Activated CD8-positive, alpha-beta T cell treated with anti-CD3 and anti-CD28 coated beads, Interleukin-2, amount 10 ng/mL, durations not matched to agents 7 days and 5 days (primary cell): ENCODE measurements at regions not wholly inside any gene's neighbourhood (a gene's known extent, or its start where the extent isn't known, plus 50 kb on each side); places are given as distances from the start of the nearest gene placed in this dataset.

Experiments used
- ATAC-seq: fragments of 150-1000 bp; cut with Tn5 transposase; one replicate; pipeline ENCODE4 v1.10.0; 2021; ENCODE audit warnings: moderate library complexity
- CTCF ChIA-PET: fragments of 350-600 bp; sonication (Branson Sonifier 250); formaldehyde crosslinking; loops from one replicate; lab custom pipeline; 2021; ENCODE audit warnings: antibody characterized with exemption; lab: Charles Lee
- POLR2A ChIA-PET: fragments of 350-600 bp; sonication (Branson Sonifier 250); formaldehyde crosslinking; loops from one replicate; lab custom pipeline; 2021; ENCODE audit warnings: antibody characterized with exemption; lab: Charles Lee
- DNase-seq: peaks from one replicate; pipeline ENCODE4 v3.0.0-alpha.2; 2020
- H3K27ac Mint-ChIP-seq: one replicate; pipeline ENCODE4 v1.8.0; 2021; ENCODE audit warnings: mild to moderate bottlenecking, mixed read lengths
- H3K27me3 Mint-ChIP-seq: one replicate; pipeline ENCODE4 v1.8.0; 2021; ENCODE audit warnings: low read depth, mixed read lengths
- H3K36me3 Mint-ChIP-seq: one replicate; pipeline ENCODE4 v1.8.0; 2021; ENCODE audit warnings: low read depth, mixed read lengths
- H3K4me1 Mint-ChIP-seq: one replicate; pipeline ENCODE4 v1.8.0; 2021; ENCODE audit warnings: low read depth, mixed read lengths
- H3K4me3 Mint-ChIP-seq: one replicate; pipeline ENCODE4 v1.8.0; 2021; ENCODE audit warnings: mild to moderate bottlenecking, mixed read lengths
- H3K9me3 Mint-ChIP-seq: one replicate; pipeline ENCODE4 v1.8.0; 2022; ENCODE audit warnings: mixed read lengths; ENCODE audit not compliant: insufficient read depth

GRCh38 chr6:148035806-148036390 lies 306.7 kb upstream of the SASH1 start:
- Mint-ChIP-seq H3K27ac (no peak overlapping the region), H3K4me3 (no peak overlapping the region), H3K27me3 (no peaks in the 10 kb centered on the region), H3K9me3 (no peaks in the 10 kb centered on the region), H3K4me1 (no peaks in the 10 kb centered on the region), H3K36me3 (no peaks in the 10 kb centered on the region)
- ATAC-seq (no peak), DNase-seq (no peak)
- POLR2A ChIA-PET = no interaction called here
- CTCF ChIA-PET = no interaction called here

DNA sequence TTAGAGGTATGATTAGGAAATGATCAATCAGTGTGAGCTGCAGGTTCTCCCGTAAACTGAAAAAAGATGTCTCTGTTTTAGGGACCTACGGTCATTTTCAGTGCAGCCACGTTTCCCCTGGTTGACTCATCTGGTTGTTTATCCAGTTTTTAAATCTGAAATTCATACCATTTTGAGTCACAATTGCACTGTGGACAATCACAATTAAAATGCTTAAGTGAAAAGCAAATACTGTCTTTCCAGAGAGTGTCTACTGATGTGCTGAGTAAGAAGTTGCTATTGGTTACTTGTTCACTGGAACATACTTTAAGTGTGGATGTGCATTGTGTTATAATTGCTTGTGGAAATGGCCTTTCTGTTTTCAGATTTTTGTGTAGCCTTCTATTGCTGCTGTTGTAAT lies 305.1 kb upstream of the SASH1 start:
- H3K27ac Mint-ChIP-seq = no peak overlapping the region
- CTCF ChIA-PET = no interaction called here

DNA sequence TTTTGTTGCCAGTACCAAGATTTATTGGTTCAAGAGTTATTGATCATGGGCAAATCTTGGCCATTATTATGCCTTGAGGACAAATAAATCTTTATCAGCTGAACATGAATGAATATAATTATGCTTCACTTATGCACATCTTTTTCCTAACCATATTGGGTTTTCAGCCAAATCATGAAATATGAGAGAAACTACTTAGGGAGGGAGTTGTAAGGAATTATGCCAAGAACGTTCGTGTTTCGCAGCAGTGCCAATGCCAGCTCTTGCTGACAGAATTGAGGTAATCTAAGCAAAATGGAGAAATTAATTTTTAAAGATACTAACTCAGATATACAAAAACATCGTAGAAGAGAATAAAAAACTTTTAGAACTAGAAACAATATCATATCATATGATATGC lies 301.1 kb upstream of the SASH1 start:
- Mint-ChIP-seq H3K9me3 (no peaks in the 10 kb centered on the region), H3K27me3 (no peaks in the 10 kb centered on the region), H3K27ac (no peak overlapping the region), H3K4me3 (no peak overlapping the region), H3K36me3 (no peaks in the 10 kb centered on the region), H3K4me1 (no peaks in the 10 kb centered on the region)
- DNase-seq (no peak), ATAC-seq (no peak)
- ChIA-PET POLR2A (interaction anchor here (0.6 kb wide), 1 partner anchor 17 kb away, joined by 3 read pairs; no protein-coding TSS in a partner anchor), CTCF (no interaction called here)

More for the DNA sequence above, 305.1 kb upstream of the SASH1 start:
- ATAC-seq (no peak), DNase-seq (no peak)
- H3K36me3 Mint-ChIP-seq = no peaks in the 10 kb centered on the region
- POLR2A ChIA-PET = no interaction called here
- no peaks in the 10 kb centered on the region for H3K9me3 Mint-ChIP-seq
- H3K4me3 Mint-ChIP-seq = no peak overlapping the region
- H3K27me3 Mint-ChIP-seq = no peaks in the 10 kb centered on the region
- H3K4me1 Mint-ChIP-seq = no peaks in the 10 kb centered on the region

DNA sequence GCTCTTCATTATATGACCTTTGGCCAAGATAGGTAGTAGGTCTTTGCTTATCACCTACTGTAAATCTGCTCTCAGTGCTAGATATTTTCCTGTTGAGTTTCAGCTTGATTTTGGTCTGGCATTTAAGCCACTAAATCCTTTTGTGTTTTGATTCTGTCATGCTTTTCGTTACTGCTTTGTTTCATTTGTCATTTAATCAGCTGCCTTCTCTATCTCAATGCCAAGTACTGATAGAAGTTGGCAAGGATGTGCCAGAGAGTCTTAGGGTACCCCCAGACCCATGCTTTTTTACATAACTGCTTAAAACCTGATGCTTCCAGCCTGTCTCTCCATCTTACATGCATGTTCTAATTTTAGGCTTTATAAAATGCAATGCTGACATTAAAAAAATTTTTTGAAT lies 300.1 kb upstream of the SASH1 start:
- Mint-ChIP-seq H3K36me3 (no peaks in the 10 kb centered on the region), H3K4me3 (no peak overlapping the region), H3K4me1 (no peaks in the 10 kb centered on the region), H3K9me3 (no peaks in the 10 kb centered on the region), H3K27me3 (no peaks in the 10 kb centered on the region), H3K27ac (no peak overlapping the region)
- ATAC-seq (no peak), DNase-seq (no peak)
- POLR2A ChIA-PET = no interaction called here
- CTCF ChIA-PET = no interaction called here

DNA sequence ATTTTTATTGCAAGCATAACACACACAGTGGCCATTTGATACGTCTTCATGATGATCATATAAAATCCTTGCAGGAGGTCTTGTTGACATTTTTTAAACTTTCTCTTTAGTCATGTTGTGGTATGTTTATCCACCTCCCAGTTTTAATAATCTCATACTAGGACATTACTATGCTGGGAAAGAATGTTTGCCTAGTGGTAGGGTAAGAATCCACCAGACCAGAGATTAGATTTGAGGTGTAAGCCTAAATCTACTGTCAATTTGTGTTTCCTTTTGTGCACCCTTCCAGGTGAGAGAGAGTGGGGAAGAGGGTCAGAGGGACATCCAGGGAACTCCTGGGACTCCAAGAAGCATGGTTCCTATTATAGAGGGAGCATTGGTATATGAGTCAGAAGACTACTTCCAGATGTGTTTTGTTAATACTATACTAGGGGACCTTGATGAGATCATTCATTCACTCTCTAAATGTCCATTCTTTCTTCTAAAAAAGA lies 298.3 kb upstream of the SASH1 start:
- Mint-ChIP-seq H3K27me3 (no peaks in the 10 kb centered on the region), H3K27ac (no peak overlapping the region), H3K4me1 (no peaks in the 10 kb centered on the region), H3K4me3 (no peak overlapping the region), H3K36me3 (no peaks in the 10 kb centered on the region), H3K9me3 (no peaks in the 10 kb centered on the region)
- DNase-seq (no peak), ATAC-seq (no peak)
- POLR2A ChIA-PET = no interaction called here
- CTCF ChIA-PET = no interaction called here

DNA sequence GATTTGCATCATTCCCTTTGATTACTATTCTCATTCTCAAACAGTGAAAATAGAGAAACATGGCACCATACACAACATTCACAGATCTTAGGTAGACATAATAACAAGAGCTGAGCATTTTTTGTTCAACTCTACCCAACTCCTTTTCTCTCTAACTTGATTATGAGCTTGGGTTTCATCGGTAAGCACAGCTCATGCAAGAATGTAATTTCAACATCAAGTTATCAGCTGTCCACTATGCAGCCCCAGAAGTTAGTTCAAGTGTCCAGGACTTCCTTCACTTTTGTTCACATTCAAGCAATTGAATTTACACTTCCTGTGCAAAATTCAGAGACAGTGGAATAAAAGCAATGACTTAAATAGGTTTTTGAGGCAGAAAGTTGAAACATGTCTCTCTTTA lies 297.7 kb upstream of the SASH1 start:
- no peaks in the 10 kb centered on the region for H3K27me3 Mint-ChIP-seq
- no peaks in the 10 kb centered on the region for H3K9me3 Mint-ChIP-seq
- ATAC-seq = no peak
- CTCF ChIA-PET = no interaction called here
- DNase-seq = no peak
- no peaks in the 10 kb centered on the region for H3K36me3 Mint-ChIP-seq
- no peak overlapping the region for H3K27ac Mint-ChIP-seq
- POLR2A ChIA-PET = no interaction called here
- no peaks in the 10 kb centered on the region for H3K4me1 Mint-ChIP-seq
- no peak overlapping the region for H3K4me3 Mint-ChIP-seq

DNA sequence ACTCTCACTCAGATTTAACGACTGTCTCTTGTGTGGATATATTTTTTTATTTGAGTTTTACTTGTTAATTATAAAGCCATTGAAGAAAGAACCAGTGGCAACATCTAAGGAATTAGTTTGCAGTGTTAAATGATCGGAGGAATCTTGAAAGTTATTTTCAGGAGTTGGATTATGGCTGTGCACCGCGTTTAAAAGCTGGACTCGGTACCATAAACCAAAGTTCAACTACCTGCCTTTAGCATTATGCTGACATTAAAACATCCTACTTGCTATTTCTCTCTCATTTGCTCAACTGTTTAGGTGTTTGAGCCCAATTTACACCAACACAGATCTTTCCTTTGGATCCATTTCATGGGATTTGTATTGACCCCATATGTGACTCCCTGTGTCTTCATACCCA lies 289.4 kb upstream of the SASH1 start:
- Mint-ChIP-seq H3K36me3 (no peaks in the 10 kb centered on the region), H3K4me3 (no peak overlapping the region), H3K27me3 (no peaks in the 10 kb centered on the region), H3K4me1 (no peaks in the 10 kb centered on the region), H3K27ac (no peak overlapping the region), H3K9me3 (peaks cover 4% of the 10 kb centered on the region)
- ATAC-seq = no peak
- POLR2A ChIA-PET = no interaction called here
- CTCF ChIA-PET = no interaction called here
- DNase-seq = no peak

DNA sequence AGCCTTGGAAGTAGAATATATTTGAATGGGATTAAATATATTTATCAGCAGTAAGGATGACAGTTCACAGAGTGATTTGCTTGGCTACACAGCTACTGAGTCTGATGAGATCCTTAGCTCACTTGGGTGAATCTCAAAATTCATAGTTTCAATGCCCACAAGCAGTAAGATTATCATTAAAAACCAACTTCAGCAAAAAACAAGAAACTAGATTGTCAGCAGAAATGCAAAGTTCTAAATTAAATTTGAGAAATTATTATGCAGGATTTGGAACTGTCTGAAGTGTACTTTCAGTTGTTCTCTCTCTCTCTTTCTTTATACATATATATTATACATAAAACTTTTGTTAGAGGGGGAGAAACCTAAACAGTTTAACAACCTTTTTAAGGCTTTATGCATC lies 288.8 kb upstream of the SASH1 start:
- Mint-ChIP-seq H3K4me1 (no peaks in the 10 kb centered on the region), H3K4me3 (no peak overlapping the region), H3K27ac (no peak overlapping the region), H3K9me3 (peaks cover 8% of the 10 kb centered on the region), H3K27me3 (no peaks in the 10 kb centered on the region), H3K36me3 (no peaks in the 10 kb centered on the region)
- CTCF ChIA-PET = no interaction called here
- DNase-seq (no peak), ATAC-seq (no peak)
- POLR2A ChIA-PET = no interaction called here

GRCh38 chr6:148054219-148054618 lies 288.4 kb upstream of the SASH1 start:
- Mint-ChIP-seq H3K9me3 (peaks cover 11% of the 10 kb centered on the region), H3K36me3 (no peaks in the 10 kb centered on the region), H3K27me3 (no peaks in the 10 kb centered on the region), H3K4me1 (no peaks in the 10 kb centered on the region), H3K4me3 (no peak overlapping the region), H3K27ac (no peak overlapping the region)
- ATAC-seq (no peak), DNase-seq (no peak)
- ChIA-PET POLR2A (no interaction called here), CTCF (no interaction called here)

- Mint-ChIP-seq H3K4me3 (no peak overlapping the region), H3K36me3 (no peaks in the 10 kb centered on the region), H3K4me1 (no peaks in the 10 kb centered on the region), H3K27me3 (no peaks in the 10 kb centered on the region), H3K27ac (no peak overlapping the region), H3K9me3 (peaks cover 11% of the 10 kb centered on the region)
- ChIA-PET POLR2A (no interaction called here), CTCF (no interaction called here)
- DNase-seq = no peak
- no peak for ATAC-seq
These were observed 287.2 kb upstream of the SASH1 start for GRCh38 chr6:148055419-148055818.

DNA sequence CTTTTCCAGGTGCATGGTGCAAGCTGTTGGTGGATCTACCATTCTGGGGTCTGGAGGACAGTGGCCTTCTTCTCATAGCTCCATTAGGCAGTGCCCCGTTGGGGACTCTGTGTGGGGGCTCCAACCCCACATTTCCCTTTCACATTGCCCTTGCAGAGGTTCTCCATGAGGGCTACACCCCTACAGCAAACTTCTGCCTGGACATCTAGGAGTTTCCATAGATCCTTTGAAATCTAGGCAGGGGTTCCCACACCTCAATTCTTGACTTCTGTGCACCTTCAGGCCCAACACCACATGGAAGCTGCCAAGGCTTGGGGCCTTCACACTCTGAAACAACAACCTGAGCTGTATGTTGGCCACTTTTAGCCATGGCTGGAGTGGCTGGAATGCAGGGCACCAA lies 282.8 kb upstream of the SASH1 start:
- no peak for DNase-seq
- no peak for ATAC-seq
- POLR2A ChIA-PET = no interaction called here
- Mint-ChIP-seq H3K4me3 (no peak overlapping the region), H3K27me3 (no peaks in the 10 kb centered on the region), H3K36me3 (no peaks in the 10 kb centered on the region), H3K9me3 (peaks cover 11% of the 10 kb centered on the region), H3K27ac (no peak overlapping the region), H3K4me1 (no peaks in the 10 kb centered on the region)
- CTCF ChIA-PET = no interaction called here

DNA sequence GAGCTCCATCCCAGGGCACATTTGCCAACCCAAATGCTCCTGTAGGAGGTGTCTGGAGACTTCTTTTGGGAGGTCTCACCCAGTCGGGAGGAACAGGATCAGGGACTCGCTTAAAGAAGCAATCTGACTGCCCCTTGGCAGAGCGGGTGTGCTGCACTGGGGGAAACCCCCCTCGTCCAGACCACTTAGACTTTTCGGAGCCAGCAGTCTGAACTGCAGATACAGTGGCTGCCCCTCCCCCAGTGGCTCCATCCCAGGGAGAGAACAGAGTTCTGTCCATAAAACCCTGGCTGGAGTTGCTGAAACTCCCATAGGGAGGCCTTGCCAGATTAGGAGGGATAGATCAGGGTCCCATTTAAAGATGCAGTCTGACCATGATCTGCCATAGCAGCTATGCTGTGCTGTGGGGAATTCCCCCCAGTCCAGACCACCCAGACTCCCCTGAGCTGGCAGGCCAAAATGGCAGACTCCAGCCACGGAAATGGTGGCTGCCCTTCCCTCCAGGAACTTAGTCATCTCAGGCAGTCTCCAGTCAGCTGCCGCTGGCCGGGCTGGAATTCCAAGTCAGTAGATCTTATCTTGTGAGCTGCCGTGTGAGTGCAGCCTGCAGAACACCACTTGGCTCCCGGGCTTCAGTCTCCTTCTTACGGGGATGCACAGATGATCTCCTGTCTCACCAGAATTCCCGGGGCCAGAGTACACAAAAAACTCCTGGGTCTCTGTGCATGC lies 278.1 kb upstream of the SASH1 start:
- Mint-ChIP-seq H3K27me3 (no peaks in the 10 kb centered on the region), H3K27ac (no peak overlapping the region), H3K4me3 (no peak overlapping the region), H3K9me3 (no peaks in the 10 kb centered on the region), H3K36me3 (no peaks in the 10 kb centered on the region), H3K4me1 (no peaks in the 10 kb centered on the region)
- no peak for DNase-seq
- no peak for ATAC-seq
- POLR2A ChIA-PET = no interaction called here
- CTCF ChIA-PET = no interaction called here
